GM12892 (cell line): ENCODE measurements at regions not wholly inside any gene's neighbourhood (a gene's known extent, or its start where the extent isn't known, plus 50 kb on each side); places are given as distances from the start of the nearest gene placed in this dataset.

ENCODE experiments used
- POLR2A ChIP-seq: IDR thresholded peaks from 2 replicates; pipeline ENCODE4 v1.6.1; 2011; ENCODE audit warnings: low read depth, low read length, control low read depth
- POLR2AphosphoS5 ChIP-seq: IDR thresholded peaks from 2 replicates; pipeline ENCODE4 v1.6.1; 2011; ENCODE audit warnings: low read depth, low read length, control low read depth

DNA sequence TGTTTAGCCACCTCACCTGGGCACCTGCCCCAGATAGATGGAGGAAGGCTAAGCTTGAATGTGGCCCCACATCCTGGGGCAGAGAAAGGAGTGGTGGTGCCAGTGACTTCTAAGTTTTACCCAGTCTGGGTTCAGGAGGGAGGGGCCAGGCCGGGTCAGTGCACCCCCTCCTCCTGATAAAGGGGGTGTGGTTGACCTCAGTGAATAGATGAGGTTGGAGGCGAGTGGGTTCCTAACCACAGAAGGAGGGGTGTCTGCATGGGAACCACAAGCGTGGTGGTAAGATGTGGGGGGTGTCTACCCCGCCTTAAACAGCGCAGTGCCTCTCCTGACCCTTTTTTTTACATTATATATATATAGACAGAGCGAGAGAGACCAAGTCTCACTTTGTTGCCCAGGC, 105.3 kb upstream of the KCTD7 start:
- no peak for TF ChIP-seq POLR2A
- no peak for TF ChIP-seq POLR2AphosphoS5
